Activated B cell treated with CpG ODN at 0.5 μM for 24 hours (primary cell): ENCODE measurements at regions not wholly inside any gene's neighbourhood (a gene's known extent, or its start where the extent isn't known, plus 50 kb on each side); places are given as distances from the start of the nearest gene placed in this dataset.

ENCODE experiments used
- ATAC-seq: fragments of 200-7000 bp; cut with Tn5 transposase; one replicate; pipeline ENCODE4 v1.10.0; 2021; ENCODE audit warnings: low read depth, mild to moderate bottlenecking, moderate library complexity
- CTCF ChIA-PET: fragments of 350-600 bp; sonication (Branson Sonifier 250); formaldehyde crosslinking; loops from one replicate; lab custom pipeline; 2021; ENCODE audit warnings: antibody characterized with exemption; lab: Charles Lee
- POLR2A ChIA-PET: fragments of 350-600 bp; sonication (Branson Sonifier 250); formaldehyde crosslinking; loops from one replicate; lab custom pipeline; 2021; ENCODE audit warnings: antibody characterized with exemption; lab: Charles Lee
- DNase-seq: peaks from one replicate; pipeline ENCODE4 v3.0.0; 2022
- H3K27ac Mint-ChIP-seq: one replicate; pipeline ENCODE4 v1.8.0; 2020; ENCODE audit warnings: mixed read lengths
- H3K27me3 Mint-ChIP-seq: one replicate; pipeline ENCODE4 v1.8.0; 2021; ENCODE audit warnings: mixed read lengths
- H3K36me3 Mint-ChIP-seq: one replicate; pipeline ENCODE4 v1.8.0; 2021; ENCODE audit warnings: low read depth, mixed read lengths
- H3K4me1 Mint-ChIP-seq: one replicate; pipeline ENCODE4 v1.8.0; 2021; ENCODE audit warnings: mixed read lengths
- H3K4me3 Mint-ChIP-seq: one replicate; pipeline ENCODE4 v1.8.0; 2020; ENCODE audit warnings: mild to moderate bottlenecking, mixed read lengths
- H3K9me3 Mint-ChIP-seq: one replicate; pipeline ENCODE4 v1.8.0; 2020; ENCODE audit warnings: mixed read lengths
- intact Hi-C: fragments of 100-400 bp; cut with micrococcal nuclease; formaldehyde crosslinking; loops from one replicate; pipeline ENCODE4 v1.15.1; 2024
- TF ChIP-seq, protein P1 (sequence below): fragments of 200-600 bp; IDR thresholded peaks from one replicate; pipeline ENCODE4 v1.8.0; 2022; ENCODE audit warnings: antibody characterized with exemption, mild to moderate bottlenecking

DNA sequence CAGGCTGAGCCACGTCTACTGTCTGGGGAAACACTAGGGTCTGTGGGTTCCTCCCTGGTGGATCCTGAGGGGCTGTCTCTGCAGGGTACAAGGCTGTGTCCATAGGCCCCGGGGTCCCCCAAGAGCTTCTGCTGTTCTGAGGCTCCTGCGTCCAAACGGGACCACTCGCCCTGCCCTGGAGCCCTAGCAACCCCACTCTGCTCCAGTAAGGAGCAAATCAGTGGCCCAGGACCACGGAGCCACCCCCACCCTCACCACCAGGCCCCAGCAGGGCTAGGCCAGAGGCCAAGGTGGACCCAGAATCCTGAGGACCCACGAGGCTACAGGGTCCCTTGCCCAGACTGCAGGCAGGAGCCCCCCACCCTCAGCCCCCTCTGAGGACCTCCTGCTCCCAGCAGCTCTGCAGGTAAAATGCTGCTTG lies 75.1 kb upstream of the GALNT9 start:
- DNase-seq (no peak), ATAC-seq (no peak)
- Mint-ChIP-seq H3K36me3 (no peaks in the 10 kb centered on the region), H3K9me3 (no peaks in the 10 kb centered on the region), H3K27ac (no peak overlapping the region), H3K27me3 (peaks cover 4% of the 10 kb centered on the region), H3K4me1 (no peaks in the 10 kb centered on the region), H3K4me3 (no peak overlapping the region)
- ChIA-PET CTCF (no interaction called here), POLR2A (no interaction called here)
- intact Hi-C loops, result no loop called here
- TF ChIP-seq, protein P1, sequence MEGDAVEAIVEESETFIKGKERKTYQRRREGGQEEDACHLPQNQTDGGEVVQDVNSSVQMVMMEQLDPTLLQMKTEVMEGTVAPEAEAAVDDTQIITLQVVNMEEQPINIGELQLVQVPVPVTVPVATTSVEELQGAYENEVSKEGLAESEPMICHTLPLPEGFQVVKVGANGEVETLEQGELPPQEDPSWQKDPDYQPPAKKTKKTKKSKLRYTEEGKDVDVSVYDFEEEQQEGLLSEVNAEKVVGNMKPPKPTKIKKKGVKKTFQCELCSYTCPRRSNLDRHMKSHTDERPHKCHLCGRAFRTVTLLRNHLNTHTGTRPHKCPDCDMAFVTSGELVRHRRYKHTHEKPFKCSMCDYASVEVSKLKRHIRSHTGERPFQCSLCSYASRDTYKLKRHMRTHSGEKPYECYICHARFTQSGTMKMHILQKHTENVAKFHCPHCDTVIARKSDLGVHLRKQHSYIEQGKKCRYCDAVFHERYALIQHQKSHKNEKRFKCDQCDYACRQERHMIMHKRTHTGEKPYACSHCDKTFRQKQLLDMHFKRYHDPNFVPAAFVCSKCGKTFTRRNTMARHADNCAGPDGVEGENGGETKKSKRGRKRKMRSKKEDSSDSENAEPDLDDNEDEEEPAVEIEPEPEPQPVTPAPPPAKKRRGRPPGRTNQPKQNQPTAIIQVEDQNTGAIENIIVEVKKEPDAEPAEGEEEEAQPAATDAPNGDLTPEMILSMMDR, result no peak

DNA sequence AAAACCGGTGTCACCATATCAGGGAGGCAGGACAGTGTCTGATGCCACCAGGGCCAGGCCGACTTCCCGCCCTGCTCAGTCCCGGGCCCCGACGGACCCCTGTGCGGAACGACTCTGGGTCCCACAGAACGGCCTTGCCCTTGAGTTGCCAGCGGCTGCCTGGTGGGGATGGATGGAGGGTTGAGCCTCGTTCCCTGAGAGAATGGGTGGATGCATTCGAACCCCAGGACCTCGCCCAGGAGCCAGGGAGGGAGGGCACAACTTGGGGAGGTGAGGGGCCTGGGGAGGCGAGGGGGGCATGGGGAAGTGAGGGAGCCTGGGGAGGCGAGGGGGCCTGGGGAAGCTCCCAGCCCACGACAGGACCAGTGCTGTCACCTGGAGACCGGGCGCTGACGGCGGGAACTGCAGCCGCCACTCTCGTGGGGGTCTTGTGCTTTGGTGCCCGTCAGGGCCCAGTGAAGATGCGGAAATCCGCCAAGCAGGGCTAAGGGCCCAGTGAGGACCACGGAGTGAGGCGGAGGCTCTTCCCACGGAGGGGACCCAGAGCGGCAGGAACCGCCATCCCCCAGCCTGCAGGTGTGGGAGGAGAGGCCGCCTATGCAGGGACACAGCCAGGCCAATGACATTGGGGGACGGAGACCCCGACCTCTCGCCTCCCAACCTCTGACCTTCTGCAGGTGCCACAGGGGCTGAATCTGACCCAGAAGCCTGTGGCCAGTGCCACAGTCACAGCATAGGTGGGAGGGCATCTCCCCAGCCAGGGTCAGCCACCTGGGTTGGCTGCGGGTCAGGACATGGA lies 74.4 kb upstream of the GALNT9 start:
- H3K9me3 Mint-ChIP-seq, result no peaks in the 10 kb centered on the region
- intact Hi-C loops, result no loop called here
- H3K4me1 Mint-ChIP-seq, result no peaks in the 10 kb centered on the region
- ChIA-PET CTCF (no interaction called here), POLR2A (no interaction called here)
- no peaks in the 10 kb centered on the region for H3K36me3 Mint-ChIP-seq
- H3K27me3 Mint-ChIP-seq, result peaks cover 6% of the 10 kb centered on the region
- no peak for ATAC-seq
- H3K27ac Mint-ChIP-seq, result no peak overlapping the region
- TF ChIP-seq, protein P1, result no peak
- H3K4me3 Mint-ChIP-seq, result no peak overlapping the region
- DNase-seq, result no peak

DNA sequence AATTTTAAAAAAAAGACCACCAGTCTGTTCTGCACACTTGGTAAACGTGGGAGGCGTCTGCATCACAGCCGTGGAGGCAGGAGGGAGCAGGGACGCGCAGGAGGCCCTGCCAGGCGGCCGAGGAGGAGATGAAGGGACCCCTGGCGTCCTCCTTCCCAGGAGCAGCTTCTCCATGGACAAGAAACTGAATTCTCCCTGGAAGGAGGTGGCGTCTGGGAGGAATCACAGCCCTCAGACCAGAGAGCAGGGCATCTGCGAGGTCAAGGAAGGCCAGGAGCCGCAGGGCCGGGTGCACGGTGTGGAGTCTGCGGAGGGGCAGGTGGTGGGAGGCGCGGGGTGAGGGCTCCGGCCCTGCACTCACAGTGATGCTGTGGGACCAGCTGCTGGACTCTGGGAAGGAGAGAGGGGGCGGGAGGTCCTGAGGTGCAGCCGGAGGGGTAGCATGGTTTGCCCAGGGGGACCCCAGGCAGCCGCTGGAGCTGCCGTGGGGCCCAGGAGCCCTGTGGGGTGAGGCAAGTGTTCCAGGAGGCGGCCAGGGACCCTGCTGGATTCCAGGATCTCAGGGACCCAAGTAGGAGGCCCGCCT lies 73.5 kb upstream of the GALNT9 start:
- ChIA-PET CTCF (no interaction called here), POLR2A (no interaction called here)
- no peak for DNase-seq
- TF ChIP-seq, protein P1, result no peak
- H3K36me3 Mint-ChIP-seq, result no peaks in the 10 kb centered on the region
- no peak overlapping the region for H3K4me3 Mint-ChIP-seq
- no peak for ATAC-seq
- peaks cover 2% of the 10 kb centered on the region for H3K4me1 Mint-ChIP-seq
- peaks cover 9% of the 10 kb centered on the region for H3K27me3 Mint-ChIP-seq
- no peaks in the 10 kb centered on the region for H3K9me3 Mint-ChIP-seq
- intact Hi-C loops, result no loop called here
- H3K27ac Mint-ChIP-seq, result no peak overlapping the region

DNA sequence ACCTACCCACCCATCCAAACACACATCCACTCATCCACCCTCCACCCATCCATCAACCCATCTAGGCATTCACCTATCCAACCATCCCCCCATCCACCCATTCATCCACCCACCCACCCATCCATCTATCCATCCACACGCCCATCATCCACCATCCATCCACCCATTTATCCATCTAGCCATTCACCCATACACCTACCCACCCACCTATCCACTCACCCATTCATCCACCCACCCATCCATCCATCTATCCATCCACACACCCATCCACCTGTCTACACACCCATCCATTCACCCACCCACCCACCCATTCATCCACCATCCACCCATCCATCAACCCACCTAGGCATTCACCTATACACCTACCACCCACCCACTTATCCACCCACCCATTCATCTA lies 72.6 kb upstream of the GALNT9 start:
- CTCF ChIA-PET, result no interaction called here
- Mint-ChIP-seq H3K36me3 (no peaks in the 10 kb centered on the region), H3K9me3 (no peaks in the 10 kb centered on the region), H3K27ac (no peak overlapping the region), H3K4me3 (no peak overlapping the region), H3K27me3 (peaks cover 11% of the 10 kb centered on the region), H3K4me1 (peaks cover 2% of the 10 kb centered on the region)
- ATAC-seq, result no peak
- TF ChIP-seq, protein P1, result no peak
- no peak for DNase-seq
- POLR2A ChIA-PET, result no interaction called here
- intact Hi-C loops, result no loop called here

DNA sequence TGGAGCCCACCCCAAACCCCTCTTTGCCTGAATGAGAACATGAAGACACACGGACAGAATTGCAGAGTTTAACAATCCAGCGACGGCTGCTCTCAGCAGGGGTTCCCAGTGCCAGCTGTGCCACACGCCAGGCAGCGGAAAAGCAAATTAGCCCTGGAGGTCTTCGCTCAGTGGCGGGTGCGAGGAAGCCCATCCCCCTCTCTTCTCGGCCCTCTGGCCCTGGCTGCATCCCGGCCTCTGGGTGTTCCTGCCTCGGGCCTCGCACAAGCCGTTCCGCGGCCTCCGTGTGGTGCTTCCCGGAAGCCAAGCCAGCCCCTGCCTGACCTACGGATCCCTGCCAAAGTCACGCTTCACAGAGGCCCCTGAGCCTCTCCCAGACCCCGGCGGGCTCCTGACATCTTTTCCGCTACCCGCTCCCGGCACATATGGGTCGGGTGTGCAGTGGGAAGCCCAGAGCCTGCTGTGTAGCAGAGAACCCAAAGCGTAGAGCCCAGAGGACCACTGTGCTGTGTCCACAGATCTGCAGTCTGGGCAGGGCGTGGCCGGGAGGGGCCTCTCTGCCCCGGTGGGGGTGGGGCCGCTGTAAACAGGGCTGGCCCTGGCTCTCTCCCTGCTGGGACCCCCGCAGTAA lies 70.7 kb upstream of the GALNT9 start:
- POLR2A ChIA-PET, result no interaction called here
- TF ChIP-seq, protein P1, result no peak
- no peak overlapping the region for H3K27ac Mint-ChIP-seq
- H3K36me3 Mint-ChIP-seq, result no peaks in the 10 kb centered on the region
- H3K4me1 Mint-ChIP-seq, result peaks cover 2% of the 10 kb centered on the region
- ATAC-seq (no peak), DNase-seq (no peak)
- intact Hi-C loops, result no loop called here
- peaks cover 12% of the 10 kb centered on the region for H3K27me3 Mint-ChIP-seq
- CTCF ChIA-PET, result no interaction called here
- H3K4me3 Mint-ChIP-seq, result no peak overlapping the region
- H3K9me3 Mint-ChIP-seq, result no peaks in the 10 kb centered on the region
